Adipose tissue (tissue), 3 donors: ENCODE measurements at regions not wholly inside any gene's neighbourhood (a gene's known extent, or its start where the extent isn't known, plus 50 kb on each side); places are given as distances from the start of the nearest gene placed in this dataset.
"Not testable (repeated sequence)": the region's sequence is repeated elsewhere in the genome, so short reads cannot be mapped to it uniquely, and the experiment has no call there.

Experiments used
- H3K27ac ChIP-seq: one replicate; pipeline ENCODE4 v1.5.1; 2013; ENCODE audit warnings: low read depth, low read length
- whole genome bisulfite sequencing, 3 donors: extraction: QIAGEN DNeasy Blood & Tissue Kit; methylation state at CpG; one replicate each; pipeline ENCODE4 v1.1.7; 2013; 5-methylcytosine and 5-hydroxymethylcytosine counted together
- donor health status: healthy with polysubstance abuse.
- donor health status: Bipolar disorder and iron deficiency.
- donor health status: healthy.

DNA sequence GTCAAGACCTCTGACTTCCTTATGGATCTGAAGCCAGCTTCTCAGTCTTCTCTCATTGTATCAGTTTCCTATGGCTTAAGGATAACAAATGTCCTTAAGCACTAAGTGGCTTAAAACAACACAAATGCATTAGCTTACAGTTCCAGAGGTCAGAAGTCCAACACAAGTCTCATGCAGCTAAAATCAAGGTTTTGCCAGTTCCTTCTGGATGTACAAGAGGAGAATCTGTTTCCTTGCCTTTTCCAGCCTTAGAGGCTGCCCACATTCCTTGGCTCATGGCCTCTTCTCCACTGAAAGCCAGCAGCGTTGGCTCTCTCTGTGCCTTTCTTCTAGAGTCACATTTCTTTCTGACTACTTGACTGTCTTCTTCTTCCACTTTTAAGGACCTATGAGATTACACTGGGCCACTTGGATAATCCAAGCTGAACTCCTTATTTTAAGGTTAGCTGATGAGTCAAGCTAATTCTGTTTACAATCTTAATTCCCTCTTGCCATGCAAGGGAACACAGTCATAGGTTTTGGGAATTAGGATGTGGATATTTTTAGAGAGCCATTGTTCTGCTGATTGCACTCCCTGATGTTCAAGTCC is 179.0 kb downstream of the BCAS1 start:
- no peak overlapping the region for H3K27ac ChIP-seq
- WGBS, 3 donors, result 57 to 95% (median 69%) methylated on average over 1 of the region's 1 CpG

DNA sequence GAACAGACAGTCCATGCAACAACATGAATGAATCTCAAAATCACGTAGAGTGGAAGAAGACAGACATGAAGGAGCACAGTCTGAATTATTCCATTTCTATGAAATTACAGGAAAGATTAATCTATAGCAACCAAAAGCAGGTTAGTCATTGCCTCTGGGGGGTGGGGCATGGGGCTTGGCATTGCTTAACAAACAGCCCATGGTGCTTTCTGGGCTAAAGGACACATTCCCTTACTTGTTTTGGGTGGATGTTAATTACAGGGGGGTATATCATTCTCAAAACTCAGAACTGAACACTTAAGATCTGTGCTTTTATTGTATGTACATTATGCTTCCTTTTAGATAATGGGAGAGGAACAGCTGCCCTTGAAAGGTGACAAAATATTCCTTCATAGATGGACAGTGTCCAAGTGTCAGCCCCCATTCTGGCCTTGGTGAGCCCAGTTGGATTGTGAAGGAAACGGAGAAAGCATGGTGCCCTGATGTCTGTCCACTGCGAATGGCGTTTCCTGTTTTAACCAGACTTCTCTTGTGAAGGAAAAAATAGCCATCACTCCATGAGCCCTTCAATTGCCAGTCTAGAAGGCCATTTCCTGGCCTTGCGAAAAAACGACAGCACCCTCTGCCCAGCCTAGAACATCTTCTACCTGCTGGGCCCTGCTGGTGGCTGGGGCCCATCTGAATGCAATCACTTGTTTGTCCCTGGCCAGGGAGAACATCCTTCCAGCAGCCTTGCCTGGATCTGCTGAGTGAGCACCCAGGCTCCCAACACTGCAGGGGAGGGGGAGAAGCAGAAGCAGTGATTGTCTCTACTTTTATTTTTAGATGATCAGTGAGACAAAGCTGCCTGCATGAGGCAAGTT is 179.7 kb downstream of the BCAS1 start:
- WGBS, 3 donors, result 82 to 88% (median 83%) methylated on average over 6 of the region's 6 CpGs
- no peak overlapping the region for H3K27ac ChIP-seq

DNA sequence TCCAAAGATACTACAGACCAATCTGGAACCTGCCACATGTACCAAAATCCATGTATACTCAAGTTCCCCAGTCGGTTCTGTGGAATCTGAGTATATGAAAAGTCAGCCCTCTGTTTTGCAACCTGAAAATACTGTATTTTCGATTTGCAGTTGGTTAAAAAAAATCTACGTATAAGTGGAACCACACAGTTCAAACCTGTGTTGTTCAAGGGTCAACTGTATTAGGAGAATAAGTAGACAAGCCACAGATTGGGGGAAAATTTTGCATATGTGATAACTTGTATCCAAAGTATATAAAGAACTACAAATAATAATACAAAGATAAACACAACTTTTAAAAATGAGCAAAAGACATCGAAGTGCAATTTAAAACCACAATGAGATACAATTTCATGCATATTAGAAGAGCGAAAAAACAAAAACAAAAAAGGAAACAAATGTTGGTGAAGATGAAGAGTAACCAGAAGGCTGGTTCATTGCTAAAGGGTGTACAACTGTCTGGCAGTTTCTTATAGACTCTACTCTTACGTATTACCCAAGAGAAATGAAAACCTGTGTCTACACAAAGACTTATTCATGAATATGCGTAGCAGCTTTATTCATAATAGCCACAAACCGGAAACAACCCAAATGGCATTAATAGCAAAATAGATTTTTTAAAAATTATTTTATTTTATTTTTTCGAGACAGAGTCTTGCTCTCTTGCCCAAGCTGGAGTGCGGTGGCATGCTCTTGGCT is 180.8 kb downstream of the BCAS1 start:
- H3K27ac ChIP-seq, result no peak overlapping the region
- 93 to 96% (median 96%) methylated on average over 10 of the region's 10 CpGs for WGBS, 3 donors

DNA sequence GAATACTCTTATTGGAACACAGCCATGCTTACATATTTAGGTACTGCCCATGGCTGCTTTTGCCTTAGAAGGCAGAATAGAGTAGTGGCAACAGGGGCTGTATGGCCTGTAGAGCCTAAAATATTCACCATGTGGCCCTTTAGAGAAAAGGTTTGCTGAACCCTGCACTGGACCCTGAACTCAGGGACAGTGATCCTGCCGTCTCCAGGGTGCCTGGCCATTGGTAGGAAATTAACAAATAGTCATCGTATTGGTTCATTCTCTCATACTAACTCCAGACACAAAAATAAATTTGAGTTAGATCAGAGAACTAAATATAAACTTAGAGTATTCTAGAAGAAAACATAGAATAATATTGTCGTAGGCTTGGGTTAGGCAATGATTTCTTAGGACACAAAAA is 181.4 kb downstream of the BCAS1 start:
- H3K27ac ChIP-seq, result no peak overlapping the region
- 88 to 96% (median 93%) methylated on average over 3 of the region's 3 CpGs for WGBS, 3 donors

DNA sequence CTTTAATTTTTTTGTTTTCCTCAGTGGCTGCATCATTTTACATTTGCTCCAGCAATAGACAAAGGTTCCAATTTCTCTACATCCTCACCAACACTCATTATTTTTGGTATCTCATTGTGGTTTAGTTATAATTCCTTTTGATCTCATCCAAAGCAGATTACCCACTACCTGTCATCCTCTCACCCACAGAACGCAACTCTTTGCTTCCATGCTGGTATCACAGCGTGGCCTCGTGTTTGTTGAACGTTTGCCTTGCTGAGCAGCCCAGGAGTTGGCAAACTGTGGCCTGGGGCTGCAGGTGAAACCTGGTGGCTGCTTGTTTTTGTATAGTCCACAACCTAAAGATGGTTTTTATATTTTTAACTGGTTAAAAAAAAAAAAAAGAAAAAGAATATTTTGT is 181.9 kb downstream of the BCAS1 start:
- WGBS, 3 donors, result 67 to 81% (median 68%) methylated on average over 4 of the region's 4 CpGs
- no peak overlapping the region for H3K27ac ChIP-seq

DNA sequence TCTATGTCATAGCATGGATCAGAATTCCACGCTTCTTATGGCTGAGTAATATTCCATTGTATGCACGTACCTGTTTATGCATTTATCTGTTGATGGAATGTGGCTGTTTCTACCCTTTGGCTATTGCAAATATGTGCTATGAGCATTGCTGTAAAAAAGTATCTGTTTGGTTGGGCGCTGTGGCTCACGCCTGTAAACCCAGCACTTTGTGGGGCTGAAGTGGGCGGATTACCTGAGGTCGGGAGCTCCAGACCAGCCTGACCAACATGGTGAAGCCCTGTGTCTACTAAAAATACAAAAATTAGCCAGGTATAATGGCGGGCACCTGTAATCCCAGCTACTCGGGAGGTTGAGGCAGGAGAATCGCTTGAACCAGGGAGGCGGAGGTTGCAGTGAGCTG is 182.4 kb downstream of the BCAS1 start:
- no peak overlapping the region for H3K27ac ChIP-seq
- 94 to 96% (median 96%) methylated on average over 10 of the region's 10 CpGs for WGBS, 3 donors

DNA sequence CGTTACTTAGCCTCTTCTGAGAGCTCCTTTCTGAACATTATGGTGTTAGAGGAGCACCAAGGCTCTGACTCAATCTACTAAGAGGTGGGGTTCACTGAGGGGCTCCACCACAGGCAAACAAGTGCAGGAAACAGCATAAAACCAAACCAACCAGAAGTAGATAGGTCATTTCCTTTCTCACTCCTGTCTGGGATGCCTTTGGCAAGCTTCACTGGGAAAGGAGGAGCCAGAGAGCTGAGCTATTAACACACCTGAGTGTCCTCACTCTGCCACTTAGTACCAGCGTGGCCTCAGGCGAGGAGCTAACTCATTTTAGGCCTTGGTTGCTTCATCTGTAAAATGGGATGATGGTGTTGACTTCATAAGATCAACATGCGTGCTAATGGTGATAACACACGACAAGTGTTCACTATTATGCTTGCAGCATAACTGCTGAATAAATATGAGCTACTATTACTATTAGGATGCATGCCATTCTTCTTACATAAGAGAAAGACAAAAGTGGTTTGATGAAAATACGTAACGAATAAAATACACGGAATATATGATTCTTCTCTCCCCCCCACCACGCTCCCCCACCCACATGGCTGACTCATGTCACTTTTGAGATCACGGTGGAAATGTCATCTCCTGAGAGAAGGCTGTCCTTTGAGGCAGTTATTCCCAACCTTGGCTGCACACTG is 185.4 kb downstream of the BCAS1 start:
- H3K27ac ChIP-seq, result no peak overlapping the region
- WGBS, 3 donors, result 81 to 89% (median 88%) methylated on average over 10 of the region's 10 CpGs

DNA sequence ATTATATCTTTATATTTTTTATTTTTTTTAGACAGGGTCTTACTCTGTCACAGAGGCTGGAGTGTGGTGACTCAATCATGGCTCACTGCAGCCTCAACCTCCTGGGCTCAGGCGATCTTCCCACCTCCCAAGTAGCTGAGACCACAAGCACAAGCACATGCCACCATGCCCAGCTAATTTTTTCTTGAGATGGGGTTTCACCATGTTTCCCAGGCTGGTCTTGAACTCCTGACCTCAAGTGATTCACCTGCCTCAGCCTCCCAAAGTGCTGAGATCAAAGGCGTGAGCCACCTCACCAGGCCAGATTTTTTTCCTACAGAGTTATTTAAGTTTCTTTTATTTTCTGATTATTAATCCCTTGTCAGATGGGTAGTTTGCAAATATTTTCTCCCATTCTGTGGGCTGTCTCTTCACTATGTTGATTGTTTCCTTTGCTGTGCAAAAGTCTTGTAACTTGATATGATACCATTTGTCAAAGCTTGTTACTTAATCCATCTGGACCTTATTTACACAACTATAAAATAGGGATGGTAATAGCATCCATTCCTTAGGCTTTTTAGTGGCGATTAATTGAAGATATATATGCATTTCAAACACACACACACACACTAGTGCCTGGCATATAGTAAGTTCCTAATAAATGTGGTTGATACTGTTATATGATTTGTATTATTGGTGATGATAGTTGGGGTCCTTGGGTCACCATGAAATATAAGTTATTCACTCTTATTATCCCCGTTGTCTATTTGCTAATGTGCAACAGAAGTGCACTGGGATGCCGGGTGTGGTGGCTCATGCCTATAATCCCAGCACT is 187.1 kb downstream of the BCAS1 start:
- no peak overlapping the region for H3K27ac ChIP-seq
- 87 to 93% (median 92%) methylated on average over 5 of the region's 5 CpGs for WGBS, 3 donors

DNA sequence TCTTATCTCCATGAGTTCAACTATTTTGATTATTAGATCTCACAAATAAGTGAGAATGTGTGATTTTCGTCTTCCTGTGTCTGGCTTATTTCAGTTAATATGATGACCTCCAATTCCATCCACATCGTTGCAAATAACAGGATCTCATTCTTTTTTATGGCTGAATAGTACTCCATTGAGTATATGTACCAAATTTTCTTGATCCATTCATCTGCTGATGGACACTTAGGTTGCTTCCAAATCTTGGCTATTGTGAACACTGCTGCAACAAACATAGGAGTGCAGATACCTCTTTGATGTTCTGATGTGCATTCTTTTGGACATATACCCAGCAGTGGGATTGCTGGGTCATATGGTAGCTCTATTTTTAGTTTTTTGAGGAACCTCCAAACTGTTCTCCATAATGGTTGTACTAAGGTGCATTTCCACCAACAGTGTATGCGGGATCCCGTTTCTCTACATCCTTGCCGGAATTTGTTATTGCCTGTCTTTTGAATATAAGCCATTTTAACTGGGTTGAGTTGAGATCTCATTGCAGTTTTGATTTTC is 187.9 kb downstream of the BCAS1 start:
- H3K27ac ChIP-seq, result not testable (repeated sequence)
- 90 to 96% (median 95%) methylated on average over 5 of the region's 5 CpGs for WGBS, 3 donors

DNA sequence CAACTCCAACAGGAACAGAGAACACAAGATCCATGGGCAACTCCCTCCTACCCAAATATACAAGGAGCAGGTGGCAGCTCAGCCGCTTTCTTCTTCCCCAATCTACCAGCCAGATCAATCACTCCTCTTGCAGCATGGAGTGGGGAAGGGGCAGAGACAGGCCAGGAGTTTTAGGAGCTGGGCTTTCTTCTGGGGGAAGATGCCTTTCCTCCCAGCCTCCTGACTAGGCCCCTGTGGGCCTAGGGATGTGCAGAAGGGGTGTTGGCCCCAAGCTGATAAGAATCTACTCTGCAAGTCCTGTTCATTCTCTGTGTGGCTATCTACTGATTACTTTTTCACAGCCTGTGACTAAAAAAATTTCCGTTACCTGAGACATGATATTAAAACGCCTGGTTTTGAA is 189.0 kb downstream of the BCAS1 start:
- H3K27ac ChIP-seq, result no peak overlapping the region
- 91 to 95% (median 92%) methylated on average over 3 of the region's 3 CpGs for WGBS, 3 donors

DNA sequence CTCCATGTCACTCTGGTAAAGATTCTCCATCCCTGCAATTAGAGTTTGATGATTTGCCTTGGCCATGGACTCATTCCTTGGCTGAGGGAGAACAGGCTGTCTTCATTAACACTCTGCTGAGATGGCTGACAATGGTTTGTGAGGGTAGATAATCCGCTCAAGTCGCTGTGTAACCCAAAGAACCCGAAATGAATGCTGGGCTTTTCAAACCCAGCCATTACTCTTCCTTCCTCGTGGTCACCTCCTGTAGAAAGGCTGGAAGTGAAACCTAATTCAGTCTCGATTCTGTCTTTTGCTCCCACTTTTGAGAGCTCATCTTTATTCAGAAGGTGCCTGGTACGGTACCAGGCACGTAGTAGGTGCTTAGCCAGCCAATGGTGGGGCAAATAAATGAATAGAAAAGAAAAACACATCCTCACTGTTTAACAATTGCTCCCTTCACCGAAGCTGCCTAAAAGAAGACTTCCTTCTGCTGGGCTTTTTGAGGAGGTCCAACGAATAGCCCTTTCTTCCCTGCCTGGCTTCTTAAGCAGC is 190.2 kb downstream of the BCAS1 start:
- WGBS, 3 donors, result 82 to 86% (median 84%) methylated on average over 9 of the region's 9 CpGs

DNA sequence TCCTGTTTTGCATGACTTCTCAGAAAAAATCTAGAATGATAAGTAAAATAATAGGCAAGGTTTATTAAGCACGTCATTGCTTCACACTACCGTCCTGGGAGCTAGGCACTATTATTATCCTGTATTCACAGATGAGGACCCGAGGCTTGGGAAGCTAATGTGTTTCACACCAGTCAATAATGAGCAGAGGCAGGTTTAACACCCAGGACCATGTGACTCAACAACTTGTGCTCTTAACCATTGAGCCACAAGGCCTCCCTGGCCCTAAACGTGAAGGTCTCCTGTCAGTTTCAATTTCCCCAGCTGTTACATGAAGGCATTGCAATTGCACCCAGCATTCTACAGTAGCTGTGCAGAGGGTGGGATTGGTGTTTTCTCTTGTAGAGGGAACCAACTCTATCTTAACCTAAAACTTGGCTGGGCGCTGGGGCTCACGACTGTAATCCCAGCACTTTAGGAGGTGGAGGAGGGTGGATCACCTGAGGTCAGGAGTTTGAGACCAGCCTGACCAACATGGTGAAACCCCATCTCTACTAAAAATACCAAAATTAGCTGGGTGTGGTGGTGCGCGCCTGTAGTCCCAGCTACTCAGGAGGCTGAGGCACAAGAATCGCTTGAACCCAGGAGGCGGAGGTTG is 191.2 kb downstream of the BCAS1 start:
- H3K27ac ChIP-seq, result no peak overlapping the region
- WGBS, 3 donors, result 69 to 80% (median 75%) methylated on average over 10 of the region's 10 CpGs

More for the DNA sequence above, 190.2 kb downstream of the BCAS1 start:
- no peak overlapping the region for H3K27ac ChIP-seq

DNA sequence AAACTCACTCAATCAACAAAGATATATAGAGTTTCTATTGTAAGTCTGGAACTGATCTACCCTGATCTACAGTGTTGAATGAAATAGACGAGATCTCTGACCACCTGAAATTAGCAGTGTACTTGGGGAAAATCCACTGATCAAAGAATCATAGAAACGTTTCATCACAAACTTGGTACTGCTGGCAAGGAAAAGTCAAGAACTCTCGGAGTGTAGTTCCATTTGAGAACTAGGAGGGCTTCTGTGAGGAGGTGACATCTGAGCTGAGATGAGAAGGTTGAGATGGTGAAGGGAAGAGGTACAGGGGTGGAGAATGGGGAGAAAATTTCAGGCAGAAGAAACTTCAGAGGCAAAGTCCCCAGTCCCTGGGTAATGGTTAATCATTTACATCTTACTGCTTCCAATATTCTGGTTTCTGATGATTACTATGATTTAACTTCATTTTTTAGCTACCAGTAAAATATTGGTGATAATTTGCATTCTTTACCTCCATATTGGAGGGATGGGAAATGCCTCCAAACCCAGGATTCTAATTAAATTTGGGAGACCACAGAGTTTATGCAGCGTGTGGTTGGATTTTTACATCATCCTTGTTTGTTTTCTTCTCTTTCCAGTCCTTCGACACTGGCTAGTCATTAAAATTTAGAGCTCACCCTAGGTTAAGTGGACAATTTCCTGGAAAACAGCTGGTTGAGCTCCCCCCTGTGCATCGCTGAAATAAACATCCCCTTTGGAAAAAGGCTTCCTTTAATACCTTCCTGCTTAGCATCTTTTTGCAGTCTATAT is 191.9 kb downstream of the BCAS1 start:
- no peak overlapping the region for H3K27ac ChIP-seq
- 63 to 75% (median 64%) methylated on average over 6 of the region's 6 CpGs for WGBS, 3 donors

DNA sequence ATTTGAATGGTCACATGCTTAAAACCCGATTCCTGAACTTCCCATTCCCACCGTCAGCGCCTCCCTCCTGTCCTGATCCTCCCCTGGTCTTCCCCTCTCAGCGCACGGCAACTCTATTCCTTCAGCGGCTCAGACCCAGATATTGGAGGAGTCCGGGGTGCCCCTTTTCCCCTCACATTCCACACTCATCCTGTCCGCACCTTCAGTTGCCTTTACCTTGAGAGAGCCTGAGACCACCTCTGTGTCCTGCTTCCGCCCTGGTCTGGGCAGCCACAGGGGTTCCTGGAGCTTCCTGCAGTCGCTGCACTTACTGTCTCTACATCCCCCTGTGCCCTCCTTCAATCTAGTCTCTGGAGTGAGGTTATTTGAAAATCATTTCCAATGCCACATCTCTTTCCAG is 193.4 kb downstream of the BCAS1 start:
- WGBS, 3 donors, result 90 to 97% (median 95%) methylated on average over 10 of the region's 10 CpGs
- no peak overlapping the region for H3K27ac ChIP-seq

DNA sequence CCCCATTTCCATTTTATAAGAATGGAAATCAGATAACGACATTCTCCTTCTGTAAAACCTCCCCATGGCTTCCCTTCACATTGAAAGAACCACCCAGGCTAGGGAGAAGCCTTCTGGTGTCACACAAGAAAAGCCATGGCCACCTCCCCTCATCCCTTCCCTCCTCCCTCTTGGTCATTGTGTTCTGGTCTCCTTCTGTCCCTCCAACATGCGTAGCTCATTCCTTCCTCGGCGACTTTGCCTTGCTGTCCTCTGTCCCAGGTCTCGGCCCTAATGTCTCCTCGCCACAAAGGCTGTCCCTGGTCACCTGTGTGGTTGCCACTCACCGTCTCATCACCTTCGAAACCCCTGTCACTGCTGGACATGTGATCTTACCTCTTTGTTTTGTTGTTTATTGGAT is 193.9 kb downstream of the BCAS1 start:
- 90 to 96% (median 95%) methylated on average over 8 of the region's 8 CpGs for WGBS, 3 donors
- H3K27ac ChIP-seq, result no peak overlapping the region

DNA sequence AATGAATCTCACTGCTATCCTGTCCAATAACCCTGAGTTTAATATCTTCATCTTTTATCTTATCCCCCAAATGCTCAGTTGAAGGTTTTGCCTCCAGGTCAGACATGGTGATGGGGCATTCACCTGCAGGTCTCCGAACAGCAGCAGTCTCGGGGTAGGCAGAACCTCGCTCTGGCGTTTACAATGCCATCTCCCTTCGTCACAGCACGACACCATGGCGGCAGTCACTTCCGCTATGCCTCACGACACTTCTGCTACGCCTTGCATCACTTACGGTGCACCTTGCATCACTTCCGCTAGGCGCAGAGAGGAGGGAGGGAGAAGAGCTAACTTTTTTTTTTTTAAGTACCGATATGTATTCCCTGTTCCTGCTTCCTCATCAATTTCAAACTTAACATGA is 194.9 kb downstream of the BCAS1 start:
- peak overlapping the region; percentile 42 for H3K27ac ChIP-seq
- whole genome bisulfite sequencing, 3 donors, result 61 to 95% (median 70%) methylated on average over 13 to 14 of the region's 14 CpGs
